Cerebellar cortex (tissue), 1 donor: ENCODE measurements at regions not wholly inside any gene's neighbourhood (a gene's known extent, or its start where the extent isn't known, plus 50 kb on each side); places are given as distances from the start of the nearest gene placed in this dataset.

ENCODE experiments used
- DNase-seq: peaks from one replicate; pipeline ENCODE4 v3.0.0-alpha.2; 2015; ENCODE audit warnings: low spot score

DNA sequence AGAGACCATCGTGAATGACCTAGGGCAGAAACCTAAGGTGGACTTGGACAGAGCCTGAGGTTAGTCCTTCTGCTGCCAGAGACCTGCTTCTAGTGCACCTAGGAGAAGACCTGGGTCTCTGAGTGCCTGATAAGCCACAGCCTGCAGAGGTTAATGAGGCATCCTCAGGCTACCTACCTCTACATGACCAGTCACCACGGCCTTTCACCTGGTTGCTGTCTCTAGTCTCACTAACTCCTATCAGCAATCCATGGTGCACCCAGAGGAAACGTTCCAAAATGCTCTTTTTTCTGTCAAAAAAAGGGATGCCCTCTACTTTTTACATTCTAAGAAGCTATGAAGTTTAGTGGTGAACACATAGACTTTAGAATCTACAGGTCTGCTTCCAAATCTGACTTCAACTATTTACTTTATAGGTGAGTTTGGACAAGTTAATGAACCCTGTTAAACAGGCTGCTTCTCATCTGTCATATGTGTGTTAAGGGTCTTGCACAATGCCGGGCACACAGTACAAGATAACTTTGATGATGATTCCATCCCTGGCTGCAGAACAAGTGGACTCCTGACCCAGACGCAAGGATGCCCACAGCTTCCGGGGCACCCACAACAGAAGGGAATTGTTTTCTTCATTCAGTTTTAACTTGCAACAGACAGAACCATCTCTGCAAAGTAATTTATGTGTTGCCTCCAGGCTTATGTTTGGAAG, 469.9 kb upstream of the CDH5 start:
- DNase-seq = no peak

GRCh38 chr16:65895906-65896305, 470.6 kb upstream of the CDH5 start:
- DNase-seq = no peak

DNA sequence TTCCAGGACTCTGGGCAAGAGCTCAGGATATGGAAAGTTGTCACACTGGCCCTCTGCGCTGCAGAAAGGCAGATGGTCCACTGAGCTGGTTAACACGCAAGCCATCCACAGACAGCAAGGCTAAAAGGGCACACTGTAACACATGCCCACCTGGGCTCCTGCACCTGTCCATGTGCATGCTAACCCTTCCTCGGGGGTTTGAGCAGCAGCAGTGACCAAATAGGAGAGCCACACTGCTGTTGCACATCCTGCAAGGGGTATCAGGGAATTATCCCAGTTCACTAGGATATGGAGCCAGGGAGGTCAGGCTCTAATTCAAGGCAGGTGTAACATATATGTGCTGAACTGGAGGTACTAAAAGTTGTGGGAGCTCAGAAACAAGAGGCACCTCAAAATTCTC, 471.0 kb upstream of the CDH5 start:
- no peak for DNase-seq

- no peak for DNase-seq
These were observed 476.3 kb upstream of the CDH5 start for GRCh38 chr16:65890203-65890602.

DNA sequence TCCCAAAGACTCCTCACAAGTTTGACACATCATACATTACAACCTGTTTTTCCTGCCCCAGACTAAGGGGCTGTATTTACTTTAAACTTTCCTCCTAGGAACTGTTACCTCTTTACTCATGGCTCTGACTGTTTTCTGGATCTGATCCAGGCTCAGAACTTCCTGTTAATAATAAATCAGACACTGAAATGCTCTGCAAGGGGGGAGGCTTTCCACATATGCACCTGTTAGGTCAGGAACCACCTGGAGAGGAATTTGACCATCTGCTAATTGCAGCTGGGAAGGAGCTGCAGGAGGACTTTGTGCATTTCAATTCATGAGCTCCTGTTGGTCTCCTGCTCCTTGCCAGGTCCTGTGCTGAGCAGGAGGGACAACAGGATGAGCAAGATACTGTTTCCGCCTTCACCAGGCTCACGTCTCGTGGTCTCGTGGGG, 476.9 kb upstream of the CDH5 start:
- DNase-seq = peak; percentile 92

- DNase-seq = no peak
These were observed 478.3 kb upstream of the CDH5 start for GRCh38 chr16:65888201-65888600.

GRCh38 chr16:65884018-65884417, 482.5 kb upstream of the CDH5 start:
- DNase-seq = no peak

GRCh38 chr16:65878347-65878746, 488.1 kb upstream of the CDH5 start:
- no peak for DNase-seq

GRCh38 chr16:65876624-65877023, 489.9 kb upstream of the CDH5 start:
- no peak for DNase-seq

GRCh38 chr16:65876056-65876408, 490.5 kb upstream of the CDH5 start:
- no peak for DNase-seq

DNA sequence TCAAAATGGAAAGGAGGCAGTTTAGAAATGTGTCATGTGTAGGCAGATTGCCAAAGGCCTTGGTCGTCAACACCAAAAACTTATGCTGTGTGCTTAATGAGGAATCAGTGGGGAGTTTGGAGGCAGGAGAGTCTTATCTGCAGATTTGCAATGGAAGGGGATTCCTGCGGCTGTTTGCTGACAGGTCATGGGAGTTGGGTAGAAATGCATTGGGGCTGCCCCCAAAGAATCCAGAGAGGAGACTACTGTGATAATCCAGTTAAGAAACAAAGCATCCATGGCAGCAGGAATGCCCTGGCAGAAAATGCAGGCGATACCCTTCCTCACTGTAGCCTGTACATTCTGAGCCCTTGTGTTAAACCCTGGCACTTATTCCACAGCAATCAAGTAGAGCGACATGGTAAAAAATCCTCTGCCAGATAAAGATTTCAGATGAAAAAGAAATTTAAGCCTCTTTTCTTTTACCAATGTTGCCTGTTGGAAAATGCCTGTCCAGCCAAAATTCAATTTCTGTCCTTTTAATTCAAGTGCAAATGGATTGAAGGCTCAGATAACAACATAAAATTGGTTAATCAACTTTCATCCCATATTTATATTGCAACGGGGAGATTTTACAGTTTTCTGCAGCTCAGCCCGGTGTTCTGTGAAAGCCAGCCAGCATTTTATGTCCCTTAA, 491.0 kb upstream of the CDH5 start:
- DNase-seq = no peak

DNA sequence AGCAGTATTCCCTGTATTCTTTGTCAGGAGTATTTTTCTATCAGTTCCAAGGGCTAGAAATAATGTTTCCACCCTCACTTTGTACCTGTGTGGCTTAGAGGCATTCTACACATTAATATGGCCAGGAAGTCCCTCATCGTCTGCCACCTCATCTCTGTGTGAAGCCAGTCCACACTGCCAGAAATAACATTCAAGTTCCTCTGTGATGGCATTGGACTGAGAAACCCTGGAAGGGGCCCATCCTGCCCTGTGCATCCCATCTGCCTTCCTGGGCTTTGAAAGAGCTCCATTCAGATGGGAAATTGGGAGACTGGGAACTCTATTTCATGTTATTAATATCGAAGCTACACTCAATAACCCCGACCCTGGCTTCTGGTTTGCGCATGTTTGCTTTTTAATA, 497.2 kb upstream of the CDH5 start:
- DNase-seq = peak; percentile 88

- DNase-seq = no peak
These were observed 499.1 kb upstream of the CDH5 start for GRCh38 chr16:65867276-65867960.

DNA sequence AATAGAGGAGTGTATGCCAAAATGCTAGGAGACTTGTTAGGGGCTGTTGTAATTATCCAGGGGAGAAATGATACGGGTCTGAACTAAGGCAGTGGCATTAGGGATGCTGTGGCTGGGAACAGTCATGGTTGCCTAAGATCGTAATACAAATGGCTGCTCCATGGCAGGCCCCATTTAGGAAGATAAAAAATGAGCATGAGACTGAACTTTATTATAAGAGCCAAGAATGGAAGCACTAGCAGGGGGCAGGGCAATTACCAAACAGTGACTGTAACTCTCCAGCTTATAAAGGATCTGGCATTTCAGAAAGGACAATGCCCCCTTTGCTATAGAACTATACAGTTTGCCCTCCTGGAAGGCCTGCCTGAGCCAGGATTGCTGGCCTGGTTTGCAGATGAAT, 503.3 kb upstream of the CDH5 start:
- no peak for DNase-seq

- no peak for DNase-seq
These were observed 505.3 kb upstream of the CDH5 start for GRCh38 chr16:65861131-65861731.

- no peak for DNase-seq
These were observed 511.0 kb upstream of the CDH5 start for GRCh38 chr16:65855171-65856145.

DNA sequence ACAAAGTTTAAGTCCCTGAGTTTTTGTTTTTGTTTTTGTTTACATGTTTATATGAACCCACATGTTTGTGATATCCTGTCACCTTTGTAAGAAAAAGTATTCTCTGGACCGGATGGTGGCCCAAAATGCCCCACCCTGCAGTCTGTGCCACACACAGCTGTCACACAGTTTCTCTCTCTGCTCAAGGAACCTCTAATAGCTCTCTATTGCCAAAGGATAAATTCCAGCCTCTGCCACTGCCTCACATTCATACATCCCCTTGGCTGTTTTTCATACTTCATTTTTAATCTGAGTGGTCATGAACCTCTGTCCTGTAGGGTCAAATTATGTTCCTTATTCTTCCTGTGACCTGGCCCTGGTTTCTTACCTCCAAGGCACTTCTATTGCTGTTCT, 520.3 kb upstream of the CDH5 start:
- no peak for DNase-seq

GRCh38 chr16:65845466-65846209, 520.9 kb upstream of the CDH5 start:
- no peak for DNase-seq

DNA sequence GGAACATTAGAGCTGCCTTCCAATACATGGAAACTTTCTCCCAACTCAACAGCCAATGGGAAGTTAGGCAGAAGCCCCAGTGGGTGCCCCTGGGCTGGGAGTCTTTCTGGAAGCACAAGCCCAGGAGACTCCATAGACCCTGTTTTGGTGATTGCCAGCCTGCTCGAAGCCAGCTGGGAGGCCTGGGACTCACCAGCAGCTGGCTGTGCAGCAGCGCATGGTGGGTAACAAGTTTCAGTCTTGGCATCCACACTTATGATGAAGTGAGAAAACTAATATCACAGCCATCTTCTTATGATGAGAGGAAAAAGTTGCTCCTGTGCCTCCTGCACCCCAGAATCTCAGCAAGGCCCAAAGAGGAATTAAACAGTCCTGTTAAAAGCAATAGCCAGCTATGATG, 522.5 kb upstream of the CDH5 start:
- no peak for DNase-seq

DNA sequence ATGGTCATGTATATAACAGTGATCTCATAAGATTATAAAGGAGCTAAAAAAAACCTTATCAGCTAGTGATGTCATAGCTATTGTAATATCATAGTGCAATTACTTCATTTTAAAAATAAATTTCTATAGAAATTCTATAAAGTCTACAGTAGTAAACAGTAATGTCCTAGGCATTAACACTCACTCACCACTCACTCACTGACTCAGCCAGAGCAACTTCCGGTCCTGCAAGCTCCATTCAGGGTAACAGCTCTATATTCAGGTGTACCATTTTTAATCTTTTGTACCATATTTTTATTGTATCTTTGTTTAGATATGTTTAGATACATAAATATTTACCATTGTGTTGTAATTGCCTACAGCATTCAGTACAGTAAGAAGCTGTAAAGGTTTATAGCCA, 524.4 kb upstream of the CDH5 start:
- no peak for DNase-seq

DNA sequence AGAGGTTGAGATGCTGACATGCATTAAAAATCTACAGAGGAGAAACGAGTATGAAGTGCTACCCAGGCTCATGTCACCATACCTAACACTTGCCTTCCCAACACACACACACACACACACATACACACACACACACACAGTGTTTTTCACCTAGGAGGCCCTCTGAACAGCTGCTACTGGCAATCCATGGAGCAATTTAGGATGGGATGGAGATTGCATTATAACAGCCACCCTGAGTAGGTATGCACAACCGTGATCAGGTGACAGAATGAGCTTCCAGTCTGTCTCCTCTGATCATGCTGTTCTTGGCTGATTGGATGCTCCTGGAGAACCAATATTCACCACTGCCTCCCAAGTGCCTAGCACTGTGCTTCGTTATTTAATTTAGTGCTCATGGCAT, 528.5 kb upstream of the CDH5 start:
- no peak for DNase-seq
